ENCODE measurements at regions not wholly inside any gene's neighbourhood (a gene's known extent, or its start where the extent isn't known, plus 50 kb on each side); places are given as distances from the start of the nearest gene placed in this dataset.
A peak's percentile ranks its signal among the peaks of the same experiment; 100 is the strongest.

DNA sequence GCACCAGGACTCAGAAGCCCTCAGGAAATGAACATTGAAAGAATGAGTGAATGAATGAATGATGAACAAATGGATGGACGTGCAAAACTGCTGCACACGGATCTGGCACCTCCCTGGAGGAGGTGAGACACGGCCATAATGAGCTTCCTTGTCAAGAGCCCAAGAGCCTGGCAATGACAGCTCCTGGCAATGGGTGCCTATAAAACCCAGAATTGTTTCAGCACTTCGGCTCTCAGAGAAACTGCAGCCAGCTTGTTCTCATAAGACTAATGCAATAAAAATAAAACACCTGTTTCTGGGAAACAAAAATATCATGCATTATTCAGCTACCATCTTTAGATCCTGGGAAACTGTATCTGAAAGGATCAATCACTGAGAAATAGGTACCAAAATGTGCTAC is 200.5 kb upstream of the SFSWAP start:
- TF ChIP-seq TAF1 (IDR thresholded peaks at IDR 0.05; ENCODE audit: borderline replicate concordance, insufficient read depth, low read length) (no peak), SIN3A (IDR thresholded peaks at IDR 0.05; ENCODE audit: borderline replicate concordance, insufficient read depth, low read length) (no peak)

DNA sequence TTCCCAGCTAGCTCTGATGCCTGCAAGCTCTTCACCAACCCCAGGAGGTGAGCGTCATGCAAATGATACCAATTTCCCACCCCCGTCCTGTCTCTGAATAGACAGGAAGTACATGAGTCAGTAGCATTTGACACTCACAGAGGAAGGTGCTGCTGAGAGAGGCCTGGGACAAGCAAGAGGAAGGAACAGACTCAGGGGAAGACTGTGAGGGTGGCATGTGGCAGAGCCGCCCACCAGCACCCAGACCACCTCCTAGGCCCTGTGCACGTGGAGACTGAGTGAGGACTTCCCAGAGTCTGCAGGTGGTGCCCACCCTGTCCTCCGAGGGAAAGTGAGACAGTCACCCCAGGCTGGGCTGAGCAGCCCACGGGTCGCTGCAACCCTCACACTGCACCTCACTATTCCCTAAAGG is 199.5 kb upstream of the SFSWAP start:
- TF ChIP-seq TAF1 (IDR thresholded peaks at IDR 0.05; ENCODE audit: borderline replicate concordance, insufficient read depth, low read length) (peak; percentile 58; the same call in 1 of the 2 replicates), SIN3A (IDR thresholded peaks at IDR 0.05; ENCODE audit: borderline replicate concordance, insufficient read depth, low read length) (no peak), FOXP2 (optimal IDR thresholded peaks at IDR 0.05; ENCODE audit: borderline replicate concordance, extremely low read depth, extremely low read length, insufficient read depth) (no peak), POLR2AphosphoS5 (IDR thresholded peaks at IDR 0.05; ENCODE audit: low read depth, low read length) (no peak)
- TF ChIP-seq, protein P1, sequence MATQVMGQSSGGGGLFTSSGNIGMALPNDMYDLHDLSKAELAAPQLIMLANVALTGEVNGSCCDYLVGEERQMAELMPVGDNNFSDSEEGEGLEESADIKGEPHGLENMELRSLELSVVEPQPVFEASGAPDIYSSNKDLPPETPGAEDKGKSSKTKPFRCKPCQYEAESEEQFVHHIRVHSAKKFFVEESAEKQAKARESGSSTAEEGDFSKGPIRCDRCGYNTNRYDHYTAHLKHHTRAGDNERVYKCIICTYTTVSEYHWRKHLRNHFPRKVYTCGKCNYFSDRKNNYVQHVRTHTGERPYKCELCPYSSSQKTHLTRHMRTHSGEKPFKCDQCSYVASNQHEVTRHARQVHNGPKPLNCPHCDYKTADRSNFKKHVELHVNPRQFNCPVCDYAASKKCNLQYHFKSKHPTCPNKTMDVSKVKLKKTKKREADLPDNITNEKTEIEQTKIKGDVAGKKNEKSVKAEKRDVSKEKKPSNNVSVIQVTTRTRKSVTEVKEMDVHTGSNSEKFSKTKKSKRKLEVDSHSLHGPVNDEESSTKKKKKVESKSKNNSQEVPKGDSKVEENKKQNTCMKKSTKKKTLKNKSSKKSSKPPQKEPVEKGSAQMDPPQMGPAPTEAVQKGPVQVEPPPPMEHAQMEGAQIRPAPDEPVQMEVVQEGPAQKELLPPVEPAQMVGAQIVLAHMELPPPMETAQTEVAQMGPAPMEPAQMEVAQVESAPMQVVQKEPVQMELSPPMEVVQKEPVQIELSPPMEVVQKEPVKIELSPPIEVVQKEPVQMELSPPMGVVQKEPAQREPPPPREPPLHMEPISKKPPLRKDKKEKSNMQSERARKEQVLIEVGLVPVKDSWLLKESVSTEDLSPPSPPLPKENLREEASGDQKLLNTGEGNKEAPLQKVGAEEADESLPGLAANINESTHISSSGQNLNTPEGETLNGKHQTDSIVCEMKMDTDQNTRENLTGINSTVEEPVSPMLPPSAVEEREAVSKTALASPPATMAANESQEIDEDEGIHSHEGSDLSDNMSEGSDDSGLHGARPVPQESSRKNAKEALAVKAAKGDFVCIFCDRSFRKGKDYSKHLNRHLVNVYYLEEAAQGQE (IDR thresholded peaks at IDR 0.05; ENCODE audit: insufficient read depth in 1 of 2, low read depth in 2 of 2, low read length in 2 of 2) = no peak

DNA sequence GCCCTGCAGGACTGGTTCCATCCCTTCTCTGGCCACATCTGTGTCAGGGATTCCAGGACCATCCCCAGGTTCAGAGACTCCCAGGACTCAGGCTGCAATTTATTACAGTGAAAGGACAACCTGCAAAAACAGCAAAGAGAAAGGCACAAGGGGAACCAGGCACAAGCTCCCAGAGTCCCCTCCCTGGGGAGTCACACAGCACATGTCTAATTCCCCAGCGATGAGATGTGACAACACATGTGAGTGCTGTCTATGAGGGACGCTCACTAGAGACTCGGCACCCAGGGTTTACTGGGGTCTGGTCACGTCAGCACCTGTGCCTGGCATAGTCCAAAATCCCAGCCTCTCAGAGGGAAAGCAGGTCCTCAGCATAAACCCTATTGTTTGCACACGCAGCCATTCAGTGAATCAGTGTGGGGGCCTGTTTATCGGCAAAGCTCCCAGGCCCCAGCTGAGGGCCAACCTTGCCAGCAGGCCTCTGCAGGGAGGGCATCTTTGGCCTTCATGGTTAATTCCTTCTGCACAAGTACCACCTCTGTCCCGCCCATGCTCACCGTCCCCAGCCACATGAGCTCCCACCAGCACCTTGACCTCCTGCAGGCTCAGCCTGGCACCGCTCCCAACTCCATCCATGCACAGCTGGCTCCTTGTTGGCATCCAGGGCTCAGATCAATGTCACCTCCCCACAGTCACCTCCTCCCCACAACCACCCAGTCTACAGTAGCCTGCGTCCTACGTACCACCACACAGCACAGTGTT is 198.9 kb upstream of the SFSWAP start:
- TF ChIP-seq, protein P1 (IDR thresholded peaks at IDR 0.05; ENCODE audit: insufficient read depth in 1 of 2, low read depth in 2 of 2, low read length in 2 of 2) = no peak
- no peak for TF ChIP-seq POLR2AphosphoS5 (IDR thresholded peaks at IDR 0.05; ENCODE audit: low read depth, low read length)
- TF ChIP-seq SIN3A (IDR thresholded peaks at IDR 0.05; ENCODE audit: borderline replicate concordance, insufficient read depth, low read length) = no peak
- no peak for TF ChIP-seq FOXP2 (optimal IDR thresholded peaks at IDR 0.05; ENCODE audit: borderline replicate concordance, extremely low read depth, extremely low read length, insufficient read depth)
- TF ChIP-seq TAF1 (IDR thresholded peaks at IDR 0.05; ENCODE audit: borderline replicate concordance, insufficient read depth, low read length) = no peak

DNA sequence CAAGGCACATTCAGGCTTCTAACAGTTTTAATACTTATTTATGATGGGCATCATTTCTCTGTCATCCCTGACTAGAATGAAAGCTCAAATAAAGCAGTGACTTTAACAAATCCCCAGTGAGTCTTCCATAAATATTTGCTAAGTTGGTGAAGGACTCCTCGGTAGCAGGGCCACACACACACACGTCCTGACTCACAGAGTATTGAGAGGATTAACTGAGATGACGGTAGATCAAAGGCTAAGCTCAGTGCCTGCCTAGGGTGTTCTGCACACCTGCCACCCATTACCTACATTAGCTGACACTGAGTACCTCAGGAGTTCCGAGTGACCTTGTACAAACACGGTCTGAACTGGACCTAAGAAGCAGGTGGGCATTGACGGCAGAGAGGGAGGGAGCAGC is 197.3 kb upstream of the SFSWAP start:
- TF ChIP-seq POLR2AphosphoS5 (IDR thresholded peaks at IDR 0.05; ENCODE audit: low read depth, low read length) = no peak
- TF ChIP-seq, protein P1 (IDR thresholded peaks at IDR 0.05; ENCODE audit: insufficient read depth in 1 of 2, low read depth in 2 of 2, low read length in 2 of 2) = no peak
- no peak for TF ChIP-seq SIN3A (IDR thresholded peaks at IDR 0.05; ENCODE audit: borderline replicate concordance, insufficient read depth, low read length)
- no peak for TF ChIP-seq TAF1 (IDR thresholded peaks at IDR 0.05; ENCODE audit: borderline replicate concordance, insufficient read depth, low read length)
- TF ChIP-seq FOXP2 (optimal IDR thresholded peaks at IDR 0.05; ENCODE audit: borderline replicate concordance, extremely low read depth, extremely low read length, insufficient read depth) = no peak

DNA sequence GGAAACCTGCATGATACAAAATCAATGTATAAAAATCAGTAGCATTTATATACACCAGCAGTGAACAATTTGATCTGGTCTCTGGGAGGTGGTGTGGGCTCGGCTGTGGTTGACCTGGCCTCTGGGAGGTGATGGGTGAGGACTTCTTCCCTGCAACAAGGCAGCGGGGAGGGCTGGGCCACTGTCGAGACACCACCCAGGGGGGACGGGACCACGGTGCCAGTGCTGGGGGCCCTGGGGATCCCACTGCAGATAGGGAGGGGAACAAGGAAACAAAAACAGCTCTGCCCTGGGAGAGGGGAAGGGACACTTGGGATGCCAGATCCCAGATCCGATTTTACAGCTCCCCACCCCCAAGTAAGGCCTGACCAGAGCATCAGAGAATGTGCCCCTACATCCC is 189.6 kb upstream of the SFSWAP start:
- TF ChIP-seq, protein P1 (IDR thresholded peaks at IDR 0.05; ENCODE audit: insufficient read depth in 1 of 2, low read depth in 2 of 2, low read length in 2 of 2) = no peak
- TF ChIP-seq TAF1 (IDR thresholded peaks at IDR 0.05; ENCODE audit: borderline replicate concordance, insufficient read depth, low read length) = no peak
- TF ChIP-seq SIN3A (IDR thresholded peaks at IDR 0.05; ENCODE audit: borderline replicate concordance, insufficient read depth, low read length) = no peak
- TF ChIP-seq FOXP2 (optimal IDR thresholded peaks at IDR 0.05; ENCODE audit: borderline replicate concordance, extremely low read depth, extremely low read length, insufficient read depth) = no peak
- TF ChIP-seq POLR2AphosphoS5 (IDR thresholded peaks at IDR 0.05; ENCODE audit: low read depth, low read length) = no peak

All from PFSK-1 (cell line).